IMR-90 (cell line): ENCODE measurements at regions not wholly inside any gene's neighbourhood (a gene's known extent, or its start where the extent isn't known, plus 50 kb on each side); places are given as distances from the start of the nearest gene placed in this dataset.

Experiments
- CEBPB ChIP-seq: IDR thresholded peaks from 2 replicates; pipeline ENCODE4 v1.6.1; 2012; ENCODE audit warnings: low read depth, low read length, improper control_type of control experiment
- CTCF ChIP-seq: conservative IDR thresholded peaks from 2 replicates; pipeline ENCODE4 v1.5.1; 2012; ENCODE audit warnings: mild to moderate bottlenecking, low read depth, low read length, improper control_type of control experiment
- MAFK ChIP-seq: IDR thresholded peaks from 2 replicates; pipeline ENCODE4 v1.6.1; 2012; ENCODE audit warnings: low read depth, low read length, improper control_type of control experiment

DNA sequence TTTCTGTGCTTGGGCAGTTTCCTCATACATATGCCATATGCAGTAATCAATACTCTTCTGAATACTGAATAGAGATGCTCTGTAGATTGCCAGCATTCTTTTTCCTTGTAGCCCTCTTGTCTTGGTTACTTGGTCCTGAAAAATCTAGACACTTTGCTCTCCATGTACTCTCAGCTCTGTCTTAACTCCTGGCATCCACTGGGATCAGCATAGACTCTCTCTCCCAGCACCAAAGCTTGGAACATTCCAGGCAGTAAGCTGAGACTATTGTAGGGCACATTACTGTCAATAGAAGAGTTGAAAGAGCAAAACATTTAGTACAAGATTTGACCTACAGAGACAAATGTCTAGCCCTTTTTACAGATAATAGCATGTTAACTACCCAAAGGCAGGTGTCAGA lies 1100.3 kb downstream of the TBL1XR1 start:
- TF ChIP-seq CTCF (no peak), CEBPB (no peak), MAFK (no peak)
